Suprapubic skin (tissue), 4 donors: ENCODE measurements at regions not wholly inside any gene's neighbourhood (a gene's known extent, or its start where the extent isn't known, plus 50 kb on each side); places are given as distances from the start of the nearest gene placed in this dataset.
A peak's percentile ranks its signal among the peaks of the same experiment; 100 is the strongest.
"Not testable (repeated sequence)": the region's sequence is repeated elsewhere in the genome, so short reads cannot be mapped to it uniquely, and the experiment has no call there.

Experiments
- DNase-seq, 2 donors: peaks; one replicate each; pipeline ENCODE4 v3.0.0-alpha.2; 2019; ENCODE audit warnings: low spot score in 2 of 2
- H3K27ac ChIP-seq: fragments of 200-600 bp; sonication (generic); one replicate; pipeline ENCODE4 v1.5.1; 2019
- H3K27me3 ChIP-seq: fragments of 200-600 bp; sonication (generic); one replicate; pipeline ENCODE4 v1.5.1; 2019
- H3K36me3 ChIP-seq: fragments of 200-600 bp; sonication (generic); one replicate; pipeline ENCODE4 v1.5.1; 2019
- H3K4me1 ChIP-seq: fragments of 200-600 bp; sonication (generic); one replicate; pipeline ENCODE4 v1.5.1; 2019
- H3K4me3 ChIP-seq: fragments of 200-600 bp; sonication (generic); one replicate; pipeline ENCODE4 v1.5.1; 2019; ENCODE audit warnings: mild to moderate bottlenecking
- H3K9me3 ChIP-seq: fragments of 200-600 bp; sonication (generic); one replicate; pipeline ENCODE4 v1.5.1; 2019
- CTCF ChIP-seq, 2 donors: fragments of 200-600 bp in 1 of 2; fragments of 450-650 bp in 1 of 2; sonication (generic) in 1 of 2; IDR thresholded peaks; one replicate each; pipeline ENCODE4 v1.5.1; 2016 to 2019; ENCODE audit warnings: antibody characterized with exemption in 2 of 2, mild to moderate bottlenecking in 1 of 2, moderate library complexity in 1 of 2
- EP300 ChIP-seq: sonication (generic); formaldehyde crosslinking; IDR thresholded peaks from one replicate; pipeline ENCODE4 v1.6.1; 2017; ENCODE audit warnings: antibody characterized with exemption
- POLR2A ChIP-seq, 2 donors: fragments of 450-650 bp; IDR thresholded peaks; one replicate each; pipeline ENCODE4 v1.6.1; 2017; ENCODE audit warnings: antibody characterized with exemption in 2 of 2, mild to moderate bottlenecking in 2 of 2, moderate library complexity in 2 of 2
- POLR2AphosphoS5 ChIP-seq, 3 donors: sonication (generic); formaldehyde crosslinking; IDR thresholded peaks; one replicate each; pipeline ENCODE4 v1.6.1; 2017; ENCODE audit warnings: antibody characterized with exemption in 3 of 3
- WGBS: methylation state at CpG from one replicate; pipeline ENCODE4 v1.1.5; 2018; 5-methylcytosine and 5-hydroxymethylcytosine counted together

- no peak for DNase-seq
- H3K36me3 ChIP-seq = no peaks in the 10 kb centered on the region
- peaks cover 10% of the 10 kb centered on the region for H3K4me1 ChIP-seq
- no peaks in the 10 kb centered on the region for H3K9me3 ChIP-seq
- H3K4me3 ChIP-seq = no peak overlapping the region
- WGBS = 45% methylated on average over 3 of the region's 3 CpGs
- H3K27ac ChIP-seq = no peak overlapping the region
- TF ChIP-seq CTCF (IDR thresholded peaks at IDR 0.05) (peak; percentile 7 to 60), POLR2AphosphoS5 (IDR thresholded peaks at IDR 0.05) (no peak)
- H3K27me3 ChIP-seq = peaks cover 4% of the 10 kb centered on the region
Measured at GRCh38 chr4:147160908-147161513, 215.3 kb upstream of the TTC29 start.

DNA sequence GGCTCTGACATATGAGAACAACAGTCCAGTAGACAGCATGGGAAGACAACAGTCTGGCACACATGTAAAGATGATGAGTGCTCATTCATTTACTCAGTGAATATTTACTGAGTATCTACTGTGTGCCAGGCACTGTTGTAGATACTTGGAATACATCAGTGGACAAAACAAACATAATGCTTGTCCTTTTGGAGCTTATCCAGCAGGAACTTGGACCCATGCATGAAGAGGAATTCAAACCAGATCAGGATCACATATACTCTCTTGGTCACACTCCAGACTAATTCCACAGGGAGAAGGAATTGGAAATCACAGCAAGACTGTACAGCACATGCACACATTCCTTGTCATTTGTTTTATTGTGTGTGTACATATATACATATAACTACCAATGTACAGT, 217.6 kb upstream of the TTC29 start:
- DNase-seq = no peak
- H3K27me3 ChIP-seq = peaks cover under 1% of the 10 kb centered on the region
- peaks cover 4% of the 10 kb centered on the region for H3K4me1 ChIP-seq
- H3K36me3 ChIP-seq = no peaks in the 10 kb centered on the region
- no peaks in the 10 kb centered on the region for H3K9me3 ChIP-seq
- H3K4me3 ChIP-seq = no peak overlapping the region
- H3K27ac ChIP-seq = no peak overlapping the region
- TF ChIP-seq POLR2AphosphoS5 (IDR thresholded peaks at IDR 0.05) (no peak), EP300 (no peak), POLR2A (IDR thresholded peaks at IDR 0.05) (no peak), CTCF (IDR thresholded peaks at IDR 0.05) (no peak)

GRCh38 chr4:147168200-147168599, 222.5 kb upstream of the TTC29 start:
- H3K27me3 ChIP-seq, DNase-seq, H3K36me3 ChIP-seq, H3K4me1 ChIP-seq, H3K27ac ChIP-seq, H3K9me3 ChIP-seq, H3K4me3 ChIP-seq: not testable (repeated sequence)

GRCh38 chr4:147173322-147173721, 227.7 kb upstream of the TTC29 start:
- no peaks in the 10 kb centered on the region for H3K36me3 ChIP-seq
- H3K9me3 ChIP-seq = no peaks in the 10 kb centered on the region
- H3K4me3 ChIP-seq = no peak overlapping the region
- H3K27me3 ChIP-seq = no peaks in the 10 kb centered on the region
- H3K27ac ChIP-seq = no peak overlapping the region
- TF ChIP-seq POLR2A (IDR thresholded peaks at IDR 0.05) (no peak), POLR2AphosphoS5 (IDR thresholded peaks at IDR 0.05) (no peak), CTCF (IDR thresholded peaks at IDR 0.05) (no peak), EP300 (no peak)
- DNase-seq = no peak
- WGBS = 92% methylated on average over 1 of the region's 1 CpG
- H3K4me1 ChIP-seq = no peaks in the 10 kb centered on the region

- H3K4me3 ChIP-seq = no peak overlapping the region
- no peaks in the 10 kb centered on the region for H3K4me1 ChIP-seq
- no peak for TF ChIP-seq POLR2AphosphoS5 (IDR thresholded peaks at IDR 0.05)
- no peak for TF ChIP-seq CTCF (IDR thresholded peaks at IDR 0.05)
- no peak for TF ChIP-seq EP300
- no peak for TF ChIP-seq POLR2A (IDR thresholded peaks at IDR 0.05)
- no peak for DNase-seq
- no peak overlapping the region for H3K27ac ChIP-seq
- no peaks in the 10 kb centered on the region for H3K36me3 ChIP-seq
- WGBS = 83% methylated on average over 7 of the region's 7 CpGs
- H3K27me3 ChIP-seq = no peaks in the 10 kb centered on the region
- no peaks in the 10 kb centered on the region for H3K9me3 ChIP-seq
Measured at GRCh38 chr4:147173797-147174432, 228.3 kb upstream of the TTC29 start.

DNA sequence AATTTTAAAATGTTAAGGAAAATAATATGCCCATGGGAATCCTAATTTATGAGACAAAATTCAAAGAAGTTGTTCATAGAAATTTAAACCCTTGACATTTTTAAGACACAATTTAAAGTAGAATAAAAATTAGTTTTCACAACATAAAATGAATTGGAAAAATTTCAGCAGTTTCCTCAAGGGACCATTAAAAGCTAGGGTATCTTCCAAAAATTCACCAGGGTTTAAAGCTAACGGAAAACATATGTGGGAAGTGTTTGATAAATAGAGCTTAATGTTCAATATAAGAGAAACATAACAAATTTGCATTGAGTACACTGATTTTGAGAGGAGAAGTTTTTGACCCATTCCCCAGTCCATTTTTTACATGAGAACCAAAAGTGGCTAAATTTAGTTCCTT, 228.9 kb upstream of the TTC29 start:
- 60% methylated on average over 1 of the region's 1 CpG for whole genome bisulfite sequencing
- Histone ChIP-seq H3K4me1 (no peaks in the 10 kb centered on the region), H3K27me3 (no peaks in the 10 kb centered on the region), H3K4me3 (no peak overlapping the region), H3K9me3 (no peaks in the 10 kb centered on the region), H3K27ac (no peak overlapping the region), H3K36me3 (no peaks in the 10 kb centered on the region)
- no peak for DNase-seq
- TF ChIP-seq EP300 = no peak
- TF ChIP-seq POLR2AphosphoS5 (IDR thresholded peaks at IDR 0.05) = no peak
- no peak for TF ChIP-seq CTCF (IDR thresholded peaks at IDR 0.05)
- no peak for TF ChIP-seq POLR2A (IDR thresholded peaks at IDR 0.05)
